MM.1S (cell line): ENCODE measurements at regions not wholly inside any gene's neighbourhood (a gene's known extent, or its start where the extent isn't known, plus 50 kb on each side); places are given as distances from the start of the nearest gene placed in this dataset.

Experiments
- CTCF ChIP-seq: fragments of 300-600 bp; sonication (generic); IDR thresholded peaks from 2 replicates; pipeline ENCODE4 v1.5.1; 2016; ENCODE audit warnings: antibody characterized with exemption, low read length, mixed read lengths
- EZH2 ChIP-seq: fragments of 300-600 bp; sonication (generic); optimal IDR thresholded peaks from 2 replicates; pipeline ENCODE3; 2017; ENCODE audit warnings: low read depth, mild to moderate bottlenecking, antibody characterized with exemption, low read length, mixed read lengths
- EZH2phosphoT487 ChIP-seq: fragments of 300-600 bp; sonication (generic); IDR thresholded peaks from 2 replicates; pipeline ENCODE4 v1.6.1; 2018; ENCODE audit warnings: antibody characterized with exemption, low read length

- TF ChIP-seq CTCF (no peak), EZH2 (no peak), EZH2phosphoT487 (no peak)
Observed at GRCh38 chr13:26914624-26915023, 154.0 kb upstream of the GPR12 start.
